ENCODE measurements at regions not wholly inside any gene's neighbourhood (a gene's known extent, or its start where the extent isn't known, plus 50 kb on each side); places are given as distances from the start of the nearest gene placed in this dataset.

Small RNA genes lying in the stretch of these regions (small RNA-seq; reads per million reads assigned to genes)
- gene AC008740.2 = 0 reads per million in 4 donors

Measured in esophagus squamous epithelium (tissue), 4 donors.